Tibial artery (tissue), 4 donors: ENCODE measurements at regions not wholly inside any gene's neighbourhood (a gene's known extent, or its start where the extent isn't known, plus 50 kb on each side); places are given as distances from the start of the nearest gene placed in this dataset.

Experiments
- DNase-seq, 2 donors: peaks; one replicate each; pipeline ENCODE4 v3.0.0-alpha.2; 2019
- H3K27ac ChIP-seq, 2 donors: fragments of 200-600 bp; sonication (generic) in 1 of 2; 1 replicate in 1 of 2; 2 replicates in 1 of 2; pipeline ENCODE4 v1.5.1; 2018 to 2019; ENCODE audit warnings: mild to moderate bottlenecking in 1 of 2
- H3K27me3 ChIP-seq, 2 donors: fragments of 200-600 bp; sonication (generic) in 1 of 2; one replicate each; pipeline versions ENCODE4 v1.5.1 to v1.6.0; 2016 to 2019
- H3K36me3 ChIP-seq, 3 donors: fragments of 200-600 bp; sonication (generic) in 2 of 3; one replicate each; pipeline ENCODE4 v1.5.1; 2016 to 2019; ENCODE audit warnings: mild to moderate bottlenecking in 2 of 3
- H3K4me1 ChIP-seq, 4 donors: fragments of 200-600 bp; sonication (generic) in 2 of 4; 1 replicate in 3 of 4; 2 replicates in 1 of 4; pipeline ENCODE4 v1.5.1; 2016 to 2019
- H3K4me3 ChIP-seq, 2 donors: fragments of 200-600 bp; sonication (generic) in 1 of 2; 1 replicate in 1 of 2; 2 replicates in 1 of 2; pipeline ENCODE4 v1.5.1; 2018 to 2019; ENCODE audit warnings: mild to moderate bottlenecking in 2 of 2
- H3K9me3 ChIP-seq, 3 donors: fragments of 200-600 bp; sonication (generic) in 1 of 3; one replicate each; pipeline ENCODE4 v1.5.1; 2016 to 2019
- intact Hi-C: fragments of 100-400 bp; cut with DNase I; formaldehyde crosslinking; loops from one replicate; pipeline ENCODE4 v1.15.0; 2023; ENCODE audit warnings: low total_unique reads
- TF ChIP-seq, protein P1 (sequence below), 2 experiments: fragments of 200-600 bp in 1 of 2; fragments of 450-650 bp in 1 of 2; IDR thresholded peaks; one replicate each; pipeline ENCODE4 v1.5.1; 2017 to 2019; ENCODE audit warnings: antibody characterized with exemption in 2 of 2, mild to moderate bottlenecking in 1 of 2, moderate library complexity in 1 of 2

DNA sequence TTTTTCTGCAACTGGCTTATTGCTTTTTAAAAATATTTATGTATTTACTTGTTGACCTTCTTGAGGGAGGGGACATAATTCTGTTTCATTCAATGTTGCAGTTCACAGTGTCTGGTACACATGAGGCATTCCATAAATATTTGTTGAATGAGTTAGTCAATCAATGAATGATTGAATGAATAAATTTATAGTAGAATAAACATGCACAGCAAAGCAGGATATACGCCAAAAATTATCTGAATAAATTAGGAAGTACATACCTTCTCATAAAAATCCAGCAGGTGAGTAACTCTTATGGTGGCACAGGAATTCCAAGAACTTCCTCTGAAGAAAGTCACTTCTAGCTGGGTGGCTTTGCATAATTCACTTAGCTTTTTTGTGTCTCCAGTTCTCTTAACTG, 469.4 kb upstream of the ATP11B start:
- Histone ChIP-seq H3K27ac (no peak overlapping the region), H3K9me3 (no peaks in the 10 kb centered on the region), H3K4me1 (no peaks in the 10 kb centered on the region), H3K4me3 (no peak overlapping the region), H3K36me3 (no peaks in the 10 kb centered on the region), H3K27me3 (no peaks in the 10 kb centered on the region)
- TF ChIP-seq, protein P1, sequence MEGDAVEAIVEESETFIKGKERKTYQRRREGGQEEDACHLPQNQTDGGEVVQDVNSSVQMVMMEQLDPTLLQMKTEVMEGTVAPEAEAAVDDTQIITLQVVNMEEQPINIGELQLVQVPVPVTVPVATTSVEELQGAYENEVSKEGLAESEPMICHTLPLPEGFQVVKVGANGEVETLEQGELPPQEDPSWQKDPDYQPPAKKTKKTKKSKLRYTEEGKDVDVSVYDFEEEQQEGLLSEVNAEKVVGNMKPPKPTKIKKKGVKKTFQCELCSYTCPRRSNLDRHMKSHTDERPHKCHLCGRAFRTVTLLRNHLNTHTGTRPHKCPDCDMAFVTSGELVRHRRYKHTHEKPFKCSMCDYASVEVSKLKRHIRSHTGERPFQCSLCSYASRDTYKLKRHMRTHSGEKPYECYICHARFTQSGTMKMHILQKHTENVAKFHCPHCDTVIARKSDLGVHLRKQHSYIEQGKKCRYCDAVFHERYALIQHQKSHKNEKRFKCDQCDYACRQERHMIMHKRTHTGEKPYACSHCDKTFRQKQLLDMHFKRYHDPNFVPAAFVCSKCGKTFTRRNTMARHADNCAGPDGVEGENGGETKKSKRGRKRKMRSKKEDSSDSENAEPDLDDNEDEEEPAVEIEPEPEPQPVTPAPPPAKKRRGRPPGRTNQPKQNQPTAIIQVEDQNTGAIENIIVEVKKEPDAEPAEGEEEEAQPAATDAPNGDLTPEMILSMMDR (IDR thresholded peaks at IDR 0.05), result no peak
- DNase-seq, result no peak
- intact Hi-C loops, result no loop called here

DNA sequence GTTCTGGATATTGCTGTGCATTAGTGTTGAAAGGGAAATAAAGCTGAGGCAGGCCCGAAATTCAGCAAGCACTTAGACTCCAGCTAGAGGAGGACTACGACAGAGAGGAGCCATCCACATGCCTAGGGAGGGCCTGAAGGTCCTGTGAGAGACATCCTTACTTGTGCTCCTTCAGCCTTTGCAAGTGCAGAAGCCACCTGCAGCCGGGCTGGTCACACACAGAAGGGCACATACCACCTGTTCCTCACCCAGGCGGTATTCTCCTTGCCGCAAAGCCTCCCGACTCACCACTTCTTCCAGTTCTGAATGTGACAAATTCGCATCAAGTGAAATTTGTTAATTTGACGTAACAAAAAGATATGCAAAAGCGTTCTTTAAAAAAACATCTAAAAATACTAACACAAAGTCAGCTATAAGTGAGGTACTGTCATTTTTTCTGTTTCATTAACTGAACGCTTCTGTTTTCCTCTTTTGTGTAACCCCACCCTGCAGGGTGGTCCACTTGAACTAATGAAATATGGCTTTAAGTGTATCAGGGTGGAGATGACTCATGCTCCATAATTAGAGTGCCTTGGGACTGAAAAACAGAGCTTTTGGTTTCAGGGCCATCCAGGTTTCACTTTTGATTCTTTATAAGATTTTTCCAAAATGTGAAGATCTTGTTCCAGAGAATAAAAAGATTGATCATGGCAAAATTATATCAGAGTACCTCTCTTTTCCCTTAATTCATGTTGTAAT, 467.9 kb upstream of the ATP11B start:
- H3K36me3 ChIP-seq, result no peaks in the 10 kb centered on the region
- no peak for DNase-seq
- TF ChIP-seq, protein P1 (IDR thresholded peaks at IDR 0.05), result no peak

DNA sequence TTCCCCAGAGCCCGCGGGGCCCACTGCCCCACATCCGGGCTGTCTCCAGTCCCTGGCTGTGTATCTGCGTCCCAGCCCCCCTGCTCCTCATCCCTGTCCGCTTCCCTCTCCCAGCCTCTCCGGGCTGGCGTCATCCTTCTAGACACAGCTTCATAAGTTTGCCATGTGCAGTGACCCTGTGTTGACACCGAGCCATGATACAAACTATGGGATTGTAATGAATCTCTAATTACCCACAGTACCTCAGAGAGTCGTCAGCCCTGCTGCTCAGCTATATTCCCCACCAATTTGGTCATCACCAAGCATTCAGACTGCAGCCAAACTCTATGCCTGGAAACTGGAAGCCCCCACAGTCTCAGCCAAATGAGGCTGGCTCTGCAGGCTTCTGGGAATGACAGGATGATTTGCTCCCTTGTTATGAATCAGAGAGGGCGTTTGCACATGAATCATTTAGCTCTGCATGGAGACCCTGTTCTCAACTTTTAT, 466.1 kb upstream of the ATP11B start:
- intact Hi-C loops, result no loop called here
- no peaks in the 10 kb centered on the region for H3K4me1 ChIP-seq
- no peak for DNase-seq

More for the DNA sequence above, 467.9 kb upstream of the ATP11B start:
- no peaks in the 10 kb centered on the region for H3K27me3 ChIP-seq
- no peak overlapping the region for H3K27ac ChIP-seq
- intact Hi-C loops, result no loop called here
- no peaks in the 10 kb centered on the region for H3K4me1 ChIP-seq
- no peaks in the 10 kb centered on the region for H3K9me3 ChIP-seq
- H3K4me3 ChIP-seq, result no peak overlapping the region

DNA sequence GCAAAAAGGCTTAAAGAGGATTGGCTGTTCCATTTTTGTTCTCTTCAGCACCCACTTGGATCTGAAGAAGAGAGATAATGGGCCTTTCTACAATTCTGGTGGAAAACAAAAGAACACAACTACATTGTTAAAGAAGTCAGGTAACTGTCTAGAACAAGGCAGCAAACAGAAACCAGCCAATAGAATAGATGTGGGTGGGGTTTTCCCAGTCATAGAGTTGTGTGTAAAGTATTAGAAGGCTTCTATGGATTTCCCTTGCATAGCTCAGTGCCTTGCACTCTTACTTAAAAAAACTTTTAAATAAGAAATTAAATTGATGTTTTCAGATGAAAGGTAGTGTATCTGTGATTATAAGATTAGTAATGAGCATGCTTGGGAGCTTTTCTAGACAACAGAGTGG, 462.7 kb upstream of the ATP11B start:
- TF ChIP-seq, protein P1 (IDR thresholded peaks at IDR 0.05), result no peak
- intact Hi-C loops, result no loop called here
- Histone ChIP-seq H3K36me3 (no peaks in the 10 kb centered on the region), H3K9me3 (no peaks in the 10 kb centered on the region), H3K27ac (no peak overlapping the region), H3K27me3 (no peaks in the 10 kb centered on the region), H3K4me1 (no peaks in the 10 kb centered on the region), H3K4me3 (no peak overlapping the region)
- DNase-seq, result no peak

More for the DNA sequence above, 466.1 kb upstream of the ATP11B start:
- no peak overlapping the region for H3K27ac ChIP-seq
- no peaks in the 10 kb centered on the region for H3K36me3 ChIP-seq
- no peaks in the 10 kb centered on the region for H3K27me3 ChIP-seq
- TF ChIP-seq, protein P1 (IDR thresholded peaks at IDR 0.05), result no peak
- H3K9me3 ChIP-seq, result no peaks in the 10 kb centered on the region
- no peak overlapping the region for H3K4me3 ChIP-seq

DNA sequence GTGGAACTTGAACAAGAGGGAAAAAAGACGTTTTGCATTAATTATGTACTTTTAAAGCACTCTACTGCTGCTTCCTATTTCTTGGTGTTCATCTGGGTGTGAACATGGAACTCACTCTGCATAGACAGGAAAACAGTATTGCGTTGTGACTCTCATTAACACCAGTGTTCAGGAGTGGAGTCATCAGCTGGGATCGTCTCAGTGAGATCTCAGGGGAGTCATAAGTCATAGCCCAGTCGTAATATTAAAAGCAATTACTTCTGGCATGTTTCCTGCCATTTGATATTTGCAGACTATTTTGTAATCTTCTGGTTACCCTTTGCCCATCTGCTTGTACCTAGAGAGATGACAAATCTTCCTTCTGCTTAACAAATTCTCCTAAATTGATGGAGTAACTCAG, 462.0 kb upstream of the ATP11B start:
- intact Hi-C loops, result no loop called here
- Histone ChIP-seq H3K27ac (no peak overlapping the region), H3K36me3 (no peaks in the 10 kb centered on the region), H3K4me3 (no peak overlapping the region), H3K4me1 (no peaks in the 10 kb centered on the region), H3K9me3 (no peaks in the 10 kb centered on the region), H3K27me3 (no peaks in the 10 kb centered on the region)
- no peak for DNase-seq
- TF ChIP-seq, protein P1 (IDR thresholded peaks at IDR 0.05), result no peak
